Gastroesophageal sphincter (tissue), 3 donors: ENCODE measurements at regions not wholly inside any gene's neighbourhood (a gene's known extent, or its start where the extent isn't known, plus 50 kb on each side); places are given as distances from the start of the nearest gene placed in this dataset.

Source experiments
- CTCF ChIP-seq, 4 experiments: fragments of 200-600 bp in 2 of 4; fragments of 450-650 bp in 2 of 4; sonication (generic) in 1 of 4; IDR thresholded peaks; one replicate each; pipeline ENCODE4 v1.5.1; 2017 to 2019; ENCODE audit warnings: antibody characterized with exemption in 4 of 4, mild to moderate bottlenecking in 2 of 4, moderate library complexity in 2 of 4
- POLR2A ChIP-seq, 2 donors: fragments of 450-650 bp; IDR thresholded peaks; one replicate each; pipeline ENCODE4 v1.6.1; 2017; ENCODE audit warnings: antibody characterized with exemption in 2 of 2, mild to moderate bottlenecking in 2 of 2, moderate library complexity in 1 of 2
- POLR2AphosphoS5 ChIP-seq: sonication (generic); formaldehyde crosslinking; IDR thresholded peaks from one replicate; pipeline ENCODE4 v1.6.1; 2017; ENCODE audit warnings: antibody characterized with exemption

GRCh38 chr2:120963997-120964705, 228.5 kb downstream of the GLI2 start:
- TF ChIP-seq CTCF (IDR thresholded peaks at IDR 0.05) (no peak), POLR2A (IDR thresholded peaks at IDR 0.05) (no peak), POLR2AphosphoS5 (no peak)
